DND-41 (cell line): ENCODE measurements at regions not wholly inside any gene's neighbourhood (a gene's known extent, or its start where the extent isn't known, plus 50 kb on each side); places are given as distances from the start of the nearest gene placed in this dataset.

Experiments used
- ATAC-seq: fragments of 200-7000 bp; cut with Tn5 transposase; 3 replicates; pipeline ENCODE4 v1.9.1; 2021; ENCODE audit warnings: low read depth; ENCODE audit not compliant: insufficient read depth
- DNase-seq: peaks from one replicate; pipeline ENCODE4 v3.0.0-alpha.2; 2020
- H2AFZ ChIP-seq: 2 replicates; pipeline ENCODE4 v1.6.0; 2012; ENCODE audit warnings: low read depth, low read length
- H3K27ac ChIP-seq: 2 replicates; pipeline ENCODE4 v1.5.1; 2012; ENCODE audit warnings: low read length, inconsistent platforms
- H3K27me3 ChIP-seq: fragments of 200-600 bp; sonication (generic); 2 replicates; pipeline ENCODE4 v1.6.0; 2012; ENCODE audit warnings: low read length, mild to moderate bottlenecking, inconsistent platforms; ENCODE audit not compliant: insufficient read depth, poor library complexity
- H3K36me3 ChIP-seq: 2 replicates; pipeline ENCODE4 v1.5.1; 2012; ENCODE audit warnings: low read length, inconsistent platforms; ENCODE audit not compliant: insufficient read depth
- H3K4me1 ChIP-seq: 2 replicates; pipeline ENCODE4 v1.5.1; 2012; ENCODE audit warnings: mild to moderate bottlenecking, low read length; ENCODE audit not compliant: insufficient read depth
- H3K4me2 ChIP-seq: 2 replicates; pipeline ENCODE4 v1.6.0; 2012; ENCODE audit warnings: mild to moderate bottlenecking, moderate library complexity, low read length, inconsistent platforms; ENCODE audit not compliant: insufficient read depth
- H3K4me3 ChIP-seq, 2 experiments: fragments of 200-600 bp in 1 of 2; shearing (Covaris generic) in 1 of 2; 2 replicates each; pipeline ENCODE4 v1.5.1; 2012 to 2016; ENCODE audit warnings: inconsistent platforms in 2 of 2, low read length in 2 of 2, mild to moderate bottlenecking in 2 of 2, low read depth in 1 of 2, moderate library complexity in 1 of 2
- H3K79me2 ChIP-seq: 2 replicates; pipeline ENCODE4 v1.6.0; 2012; ENCODE audit warnings: low read length, inconsistent platforms; ENCODE audit not compliant: insufficient read depth
- H3K9ac ChIP-seq: 2 replicates; pipeline ENCODE4 v1.6.0; 2012; ENCODE audit warnings: low read depth, mild to moderate bottlenecking, inconsistent platforms, low read length, moderate library complexity
- H3K9me3 ChIP-seq: 2 replicates; pipeline ENCODE4 v1.5.1; 2012; ENCODE audit warnings: low read length, moderate library complexity, mild to moderate bottlenecking, inconsistent platforms; ENCODE audit not compliant: insufficient read depth, severe bottlenecking
- H4K20me1 ChIP-seq: 2 replicates; pipeline ENCODE4 v1.6.0; 2012; ENCODE audit warnings: low read length; ENCODE audit not compliant: insufficient read depth
- EZH2 ChIP-seq: IDR thresholded peaks from 3 replicates; pipeline ENCODE4 v1.6.1; 2012; ENCODE audit warnings: borderline replicate concordance, low read depth, mild to moderate bottlenecking, moderate library complexity, low read length, inconsistent platforms; ENCODE audit not compliant: severe bottlenecking
- TF ChIP-seq, protein P1 (sequence below): IDR thresholded peaks from 2 replicates; pipeline ENCODE4 v1.5.1; 2012; ENCODE audit warnings: borderline replicate concordance, low read length, moderate library complexity, mild to moderate bottlenecking; ENCODE audit not compliant: poor library complexity, severe bottlenecking; ENCODE audit errors: extremely low read depth

DNA sequence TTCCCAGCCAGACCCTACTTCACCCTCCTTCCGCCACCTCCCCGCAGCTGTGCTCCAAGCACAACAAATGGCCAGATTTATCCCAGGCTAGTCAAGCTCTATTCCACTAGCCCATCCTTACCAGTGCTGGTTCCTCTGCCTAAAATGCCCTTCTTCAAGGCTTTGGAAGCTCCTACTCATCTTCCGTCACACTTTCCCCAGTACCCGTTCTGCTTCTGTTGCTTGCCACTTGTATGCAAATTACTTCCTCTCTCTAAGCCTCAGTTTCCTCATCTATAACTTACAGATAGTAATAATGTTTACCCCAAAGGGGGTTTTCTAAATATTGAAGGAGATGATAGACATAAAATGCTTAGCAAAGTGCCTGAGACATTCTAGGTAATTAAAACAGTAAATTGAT is 193.1 kb downstream of the MAFB start:
- Histone ChIP-seq H3K27ac (no peak overlapping the region), H3K79me2 (no peaks in the 10 kb centered on the region), H3K4me1 (no peaks in the 10 kb centered on the region), H3K9me3 (no peaks in the 10 kb centered on the region), H4K20me1 (no peaks in the 10 kb centered on the region), H2AFZ (no peak overlapping the region), H3K36me3 (no peaks in the 10 kb centered on the region), H3K27me3 (peaks cover 3% of the 10 kb centered on the region), H3K4me2 (no peak overlapping the region), H3K9ac (no peak overlapping the region), H3K4me3 (no peak overlapping the region)
- ATAC-seq (no peak), DNase-seq (no peak)
- TF ChIP-seq EZH2: no peak
- TF ChIP-seq, protein P1, sequence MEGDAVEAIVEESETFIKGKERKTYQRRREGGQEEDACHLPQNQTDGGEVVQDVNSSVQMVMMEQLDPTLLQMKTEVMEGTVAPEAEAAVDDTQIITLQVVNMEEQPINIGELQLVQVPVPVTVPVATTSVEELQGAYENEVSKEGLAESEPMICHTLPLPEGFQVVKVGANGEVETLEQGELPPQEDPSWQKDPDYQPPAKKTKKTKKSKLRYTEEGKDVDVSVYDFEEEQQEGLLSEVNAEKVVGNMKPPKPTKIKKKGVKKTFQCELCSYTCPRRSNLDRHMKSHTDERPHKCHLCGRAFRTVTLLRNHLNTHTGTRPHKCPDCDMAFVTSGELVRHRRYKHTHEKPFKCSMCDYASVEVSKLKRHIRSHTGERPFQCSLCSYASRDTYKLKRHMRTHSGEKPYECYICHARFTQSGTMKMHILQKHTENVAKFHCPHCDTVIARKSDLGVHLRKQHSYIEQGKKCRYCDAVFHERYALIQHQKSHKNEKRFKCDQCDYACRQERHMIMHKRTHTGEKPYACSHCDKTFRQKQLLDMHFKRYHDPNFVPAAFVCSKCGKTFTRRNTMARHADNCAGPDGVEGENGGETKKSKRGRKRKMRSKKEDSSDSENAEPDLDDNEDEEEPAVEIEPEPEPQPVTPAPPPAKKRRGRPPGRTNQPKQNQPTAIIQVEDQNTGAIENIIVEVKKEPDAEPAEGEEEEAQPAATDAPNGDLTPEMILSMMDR: no peak

DNA sequence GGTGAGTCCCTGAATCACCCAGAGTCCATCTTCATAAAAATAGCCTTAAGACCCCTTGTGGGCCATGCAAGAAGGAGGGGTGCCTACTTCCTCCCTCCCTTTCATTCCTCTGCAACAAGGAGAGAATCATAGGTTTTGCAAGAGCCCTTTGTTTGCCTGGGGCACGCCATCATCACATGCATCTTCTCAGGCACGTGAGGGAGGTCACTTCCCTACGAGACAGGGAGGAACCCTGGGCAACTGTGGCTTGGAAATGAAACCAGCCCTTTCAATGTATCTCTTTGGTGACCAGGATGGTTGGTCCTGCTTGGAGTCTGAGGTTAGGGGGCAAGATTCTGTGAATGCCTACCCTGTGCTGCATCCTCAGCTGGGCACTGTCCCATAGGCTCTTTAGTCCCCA is 194.8 kb downstream of the MAFB start:
- no peaks in the 10 kb centered on the region for H3K36me3 ChIP-seq
- H3K27me3 ChIP-seq: peaks cover 3% of the 10 kb centered on the region
- no peak for TF ChIP-seq EZH2
- no peaks in the 10 kb centered on the region for H3K9me3 ChIP-seq
- H3K4me2 ChIP-seq: no peak overlapping the region
- no peak overlapping the region for H3K4me3 ChIP-seq
- ATAC-seq: no peak
- no peak overlapping the region for H2AFZ ChIP-seq
- no peak overlapping the region for H3K9ac ChIP-seq
- no peaks in the 10 kb centered on the region for H3K4me1 ChIP-seq
- H3K27ac ChIP-seq: no peak overlapping the region
- H4K20me1 ChIP-seq: no peaks in the 10 kb centered on the region
- DNase-seq: no peak
- no peaks in the 10 kb centered on the region for H3K79me2 ChIP-seq

GRCh38 chr20:40493549-40493948 is 195.5 kb downstream of the MAFB start:
- no peak overlapping the region for H3K4me2 ChIP-seq
- no peak overlapping the region for H3K4me3 ChIP-seq
- H3K4me1 ChIP-seq: no peaks in the 10 kb centered on the region
- H4K20me1 ChIP-seq: no peaks in the 10 kb centered on the region
- no peaks in the 10 kb centered on the region for H3K27me3 ChIP-seq
- DNase-seq (no peak), ATAC-seq (no peak)
- no peaks in the 10 kb centered on the region for H3K36me3 ChIP-seq
- H3K27ac ChIP-seq: no peak overlapping the region
- H3K79me2 ChIP-seq: no peaks in the 10 kb centered on the region
- TF ChIP-seq, protein P1: no peak
- no peak for TF ChIP-seq EZH2
- H3K9ac ChIP-seq: no peak overlapping the region
- no peaks in the 10 kb centered on the region for H3K9me3 ChIP-seq
- no peak overlapping the region for H2AFZ ChIP-seq

DNA sequence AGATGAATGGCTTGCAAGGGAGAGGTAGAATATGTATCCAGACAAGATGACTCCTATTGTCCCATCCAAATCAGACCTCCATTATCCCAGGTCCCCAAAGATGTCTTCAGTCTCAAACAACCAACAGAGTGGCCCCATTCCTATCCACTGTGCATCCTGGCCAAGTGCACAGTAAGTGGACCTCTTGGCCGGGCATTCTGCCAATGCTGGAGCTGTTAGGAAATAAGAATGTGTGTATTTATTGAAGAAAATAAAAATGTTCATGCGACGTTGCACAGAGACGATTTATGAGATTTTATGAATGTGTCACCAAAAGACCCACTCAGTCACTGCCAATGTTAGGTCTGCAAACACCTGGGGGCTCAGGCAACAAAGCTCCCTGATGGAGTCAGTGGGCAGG is 196.0 kb downstream of the MAFB start:
- H2AFZ ChIP-seq: no peak overlapping the region
- TF ChIP-seq, protein P1: no peak
- TF ChIP-seq EZH2: no peak
- DNase-seq (no peak), ATAC-seq (no peak)
- no peaks in the 10 kb centered on the region for H3K9me3 ChIP-seq
- H3K4me1 ChIP-seq: no peaks in the 10 kb centered on the region
- H3K27ac ChIP-seq: no peak overlapping the region
- H3K9ac ChIP-seq: no peak overlapping the region
- H3K4me3 ChIP-seq: no peak overlapping the region
- H3K4me2 ChIP-seq: no peak overlapping the region
- H4K20me1 ChIP-seq: no peaks in the 10 kb centered on the region
- no peaks in the 10 kb centered on the region for H3K79me2 ChIP-seq
- no peaks in the 10 kb centered on the region for H3K36me3 ChIP-seq
- H3K27me3 ChIP-seq: no peaks in the 10 kb centered on the region
